ENCODE measurements at regions not wholly inside any gene's neighbourhood (a gene's known extent, or its start where the extent isn't known, plus 50 kb on each side); places are given as distances from the start of the nearest gene placed in this dataset.
"Not testable (repeated sequence)": the region's sequence is repeated elsewhere in the genome, so short reads cannot be mapped to it uniquely, and the experiment has no call there.

DNA sequence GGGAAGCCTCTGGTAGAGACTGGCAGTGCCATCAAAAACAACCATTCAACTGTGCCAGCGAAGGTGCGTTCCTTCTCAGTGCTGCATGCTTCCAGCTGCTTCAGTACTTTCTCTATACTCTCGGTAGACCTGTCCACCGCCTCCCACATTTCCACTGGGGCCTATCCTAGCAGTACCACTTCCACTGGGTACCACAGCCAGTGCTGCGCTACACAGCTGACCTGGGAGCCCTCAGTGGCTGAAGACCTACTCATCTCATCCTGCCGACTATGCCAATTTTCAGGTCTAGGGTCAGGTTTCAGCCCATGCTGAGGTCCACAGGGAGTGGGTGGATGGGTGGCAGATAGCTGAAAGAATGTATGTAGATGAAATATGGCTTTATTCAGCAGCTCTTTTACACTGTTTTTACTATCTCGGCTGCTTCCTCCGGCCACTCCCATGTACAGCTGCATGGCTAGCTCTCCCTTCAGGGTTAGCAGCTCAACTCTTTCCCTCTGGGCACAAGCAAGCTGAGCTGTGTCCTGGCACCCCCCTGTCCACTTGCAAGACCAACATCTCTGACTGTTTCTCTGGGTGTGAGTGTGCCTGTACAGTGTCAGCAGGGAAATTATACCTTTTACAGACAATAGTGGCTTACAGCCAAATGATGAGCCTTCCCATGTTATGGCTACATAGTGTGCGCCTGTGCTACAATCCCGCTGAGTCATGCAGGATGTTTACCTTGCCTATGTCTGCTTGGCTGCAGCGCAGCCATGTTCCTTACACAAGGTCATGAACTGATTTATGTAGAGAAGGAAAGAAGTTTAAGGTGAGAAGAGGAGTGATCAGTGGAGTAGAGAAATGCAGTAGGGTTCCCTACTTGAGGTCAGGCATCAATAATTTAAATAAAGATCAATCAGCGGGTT, 125.7 kb upstream of the DDHD1 start:
- H3K9me3 Mint-ChIP-seq, result peaks cover 13% of the 10 kb centered on the region
- H3K4me1 Mint-ChIP-seq, result no peaks in the 10 kb centered on the region
- POLR2A ChIA-PET, result no interaction called here
- CTCF ChIA-PET, result interaction anchor here (1.1 kb wide), 1 partner anchor 17 kb away, joined by 3 read pairs; no protein-coding TSS in a partner anchor
- no peaks in the 10 kb centered on the region for H3K27me3 Mint-ChIP-seq
- no peaks in the 10 kb centered on the region for H3K36me3 Mint-ChIP-seq (ENCODE audit: low read depth)
- no peak for DNase-seq
- H3K4me3 Mint-ChIP-seq, result no peak overlapping the region
- H3K27ac Mint-ChIP-seq, result no peak overlapping the region

DNA sequence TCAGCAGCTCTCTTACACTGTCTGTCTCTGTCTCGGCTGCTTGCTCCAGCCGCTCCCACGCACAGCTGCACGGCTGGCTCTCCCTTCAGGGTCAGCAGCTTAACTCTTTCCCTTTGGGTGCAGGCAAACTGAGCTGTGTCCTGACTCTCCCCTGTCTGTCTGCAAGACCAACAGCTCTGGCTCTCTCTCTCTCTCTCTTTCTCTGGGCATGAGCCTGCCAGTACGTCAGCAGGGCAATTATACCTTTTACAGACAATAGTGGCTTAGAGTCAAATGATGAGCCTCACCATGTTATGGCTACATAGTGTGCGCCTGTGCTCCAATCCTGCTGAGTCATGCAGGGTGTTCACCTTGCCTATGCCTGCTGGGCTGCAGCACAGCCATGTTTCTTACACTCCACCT, 120.5 kb upstream of the DDHD1 start:
- Mint-ChIP-seq H3K27ac (no peak overlapping the region), H3K36me3 (ENCODE audit: low read depth) (no peaks in the 10 kb centered on the region), H3K4me1 (no peaks in the 10 kb centered on the region), H3K27me3 (peaks cover 2% of the 10 kb centered on the region), H3K9me3 (peaks cover 4% of the 10 kb centered on the region), H3K4me3 (no peak overlapping the region)
- CTCF ChIA-PET, result no interaction called here
- no peak for DNase-seq
- POLR2A ChIA-PET, result no interaction called here

GRCh38 chr14:53265025-53265424, 111.9 kb upstream of the DDHD1 start:
- no peak overlapping the region for H3K4me3 Mint-ChIP-seq
- POLR2A ChIA-PET, result no interaction called here
- no peaks in the 10 kb centered on the region for H3K4me1 Mint-ChIP-seq
- H3K36me3 Mint-ChIP-seq (ENCODE audit: low read depth), result no peaks in the 10 kb centered on the region
- H3K27ac Mint-ChIP-seq, result no peak overlapping the region
- CTCF ChIA-PET, result no interaction called here
- H3K9me3 Mint-ChIP-seq, result peaks cover 15% of the 10 kb centered on the region
- H3K27me3 Mint-ChIP-seq, result peaks cover 4% of the 10 kb centered on the region
- DNase-seq, result no peak

GRCh38 chr14:53260928-53261327, 107.8 kb upstream of the DDHD1 start:
- peaks cover 2% of the 10 kb centered on the region for H3K27me3 Mint-ChIP-seq
- no peaks in the 10 kb centered on the region for H3K4me1 Mint-ChIP-seq
- no peak overlapping the region for H3K4me3 Mint-ChIP-seq
- H3K27ac Mint-ChIP-seq, result no peak overlapping the region
- ChIA-PET POLR2A (no interaction called here), CTCF (no interaction called here)
- H3K36me3 Mint-ChIP-seq (ENCODE audit: low read depth), result no peaks in the 10 kb centered on the region
- H3K9me3 Mint-ChIP-seq, result peaks cover 12% of the 10 kb centered on the region
- no peak for DNase-seq

DNA sequence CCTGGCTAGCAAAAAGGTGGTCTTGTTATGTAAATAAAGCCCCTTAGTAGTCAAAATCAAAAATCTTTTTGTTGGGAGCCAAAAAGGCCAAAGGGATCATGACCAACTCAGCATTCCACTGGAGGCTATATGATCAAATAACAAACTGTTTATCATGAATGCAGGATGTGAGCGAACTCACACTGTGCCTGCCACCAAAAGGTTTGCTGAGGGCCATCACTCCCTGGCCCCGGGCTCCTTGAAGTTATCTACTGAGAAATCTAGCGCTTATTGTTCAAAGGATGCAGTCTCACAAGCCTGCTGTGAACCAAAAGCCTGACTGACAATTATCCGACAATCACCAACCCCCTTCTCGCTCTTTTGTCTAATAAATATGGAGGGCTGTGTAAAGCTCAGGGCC, 107.2 kb upstream of the DDHD1 start:
- no peaks in the 10 kb centered on the region for H3K36me3 Mint-ChIP-seq (ENCODE audit: low read depth)
- ChIA-PET POLR2A (no interaction called here), CTCF (no interaction called here)
- no peak for DNase-seq
- peaks cover 2% of the 10 kb centered on the region for H3K27me3 Mint-ChIP-seq
- H3K4me3 Mint-ChIP-seq, result no peak overlapping the region
- H3K27ac Mint-ChIP-seq, result no peak overlapping the region
- no peaks in the 10 kb centered on the region for H3K4me1 Mint-ChIP-seq
- peaks cover 14% of the 10 kb centered on the region for H3K9me3 Mint-ChIP-seq

DNA sequence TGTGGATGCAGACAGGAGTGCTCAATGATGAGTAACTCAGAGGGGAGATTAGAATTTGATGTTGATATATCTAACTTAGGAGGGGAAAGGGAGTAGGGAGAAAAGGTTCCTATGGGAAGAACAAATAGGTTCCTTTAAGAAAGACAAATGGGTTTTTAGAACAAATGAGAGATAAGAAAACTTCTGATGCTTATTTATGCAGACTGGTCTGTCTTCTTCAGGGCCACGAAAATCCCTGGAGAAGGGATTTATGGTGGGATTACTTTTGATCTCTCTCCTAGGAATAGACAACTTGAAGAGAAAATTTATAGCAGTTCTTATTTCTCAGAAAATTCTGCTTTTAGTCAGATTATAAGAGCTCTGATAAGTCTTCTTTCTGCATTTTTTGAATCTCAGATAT, 99.0 kb upstream of the DDHD1 start:
- Mint-ChIP-seq H3K4me1 (no peaks in the 10 kb centered on the region), H3K36me3 (ENCODE audit: low read depth) (no peaks in the 10 kb centered on the region), H3K9me3 (peaks cover 4% of the 10 kb centered on the region), H3K27ac (no peak overlapping the region), H3K27me3 (peaks cover 1% of the 10 kb centered on the region), H3K4me3 (no peak overlapping the region)
- ChIA-PET POLR2A (no interaction called here), CTCF (no interaction called here)
- no peak for DNase-seq

DNA sequence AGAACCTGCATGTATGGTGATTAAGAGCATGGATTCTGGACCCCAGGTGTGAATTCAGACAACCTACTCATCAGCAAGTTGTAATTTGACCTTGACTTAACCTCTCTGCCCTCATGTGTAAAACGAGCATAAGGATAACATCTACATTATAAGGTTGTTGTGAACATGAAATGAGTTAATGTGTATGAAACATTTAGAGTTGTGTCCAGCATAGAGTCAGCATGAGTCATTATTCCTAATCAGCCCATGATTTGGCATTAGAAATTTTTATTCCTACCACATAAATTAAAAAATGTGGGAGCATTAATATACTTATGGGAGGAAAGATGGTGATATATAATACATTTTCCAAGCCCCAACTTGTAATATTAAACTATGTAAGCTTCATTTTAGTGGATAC, 95.9 kb upstream of the DDHD1 start:
- H3K27me3 Mint-ChIP-seq, result peaks cover 1% of the 10 kb centered on the region
- H3K4me3 Mint-ChIP-seq, result no peak overlapping the region
- no peak overlapping the region for H3K27ac Mint-ChIP-seq
- no peak for DNase-seq
- no peaks in the 10 kb centered on the region for H3K36me3 Mint-ChIP-seq (ENCODE audit: low read depth)
- no peaks in the 10 kb centered on the region for H3K9me3 Mint-ChIP-seq
- ChIA-PET POLR2A (no interaction called here), CTCF (no interaction called here)
- H3K4me1 Mint-ChIP-seq, result no peaks in the 10 kb centered on the region

- ChIA-PET POLR2A (no interaction called here), CTCF (no interaction called here)
- Mint-ChIP-seq H3K36me3 (ENCODE audit: low read depth) (peaks cover under 1% of the 10 kb centered on the region), H3K4me3 (no peak overlapping the region), H3K4me1 (no peaks in the 10 kb centered on the region), H3K27ac (no peak overlapping the region), H3K9me3 (peaks cover under 1% of the 10 kb centered on the region), H3K27me3 (peaks cover 1% of the 10 kb centered on the region)
- DNase-seq, result no peak
These were observed 94.7 kb upstream of the DDHD1 start for GRCh38 chr14:53247596-53248370.

DNA sequence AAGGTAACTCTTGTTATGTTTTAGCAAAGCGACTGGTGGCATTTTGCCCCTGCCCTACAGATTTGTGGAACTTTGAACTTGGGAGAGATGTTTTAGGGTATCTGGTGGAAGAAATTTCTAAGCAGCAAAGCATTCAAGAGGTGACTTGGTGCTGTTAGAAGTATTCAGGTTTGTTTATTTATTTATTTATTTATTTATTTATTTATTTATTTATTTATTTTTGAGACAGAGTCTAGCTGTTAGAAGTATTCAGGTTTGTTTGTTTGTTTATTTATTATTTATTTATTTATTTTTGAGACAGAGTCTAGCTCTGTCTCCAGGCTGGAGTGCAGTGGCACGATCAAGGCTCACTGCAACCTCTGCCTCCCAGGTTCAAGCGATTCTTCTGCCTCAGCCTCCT, 89.8 kb upstream of the DDHD1 start:
- H3K4me1 Mint-ChIP-seq; H3K27ac Mint-ChIP-seq; POLR2A ChIA-PET; H3K36me3 Mint-ChIP-seq (ENCODE audit: low read depth); H3K4me3 Mint-ChIP-seq; CTCF ChIA-PET; DNase-seq; H3K9me3 Mint-ChIP-seq; H3K27me3 Mint-ChIP-seq: not testable (repeated sequence)

- Mint-ChIP-seq H3K36me3 (ENCODE audit: low read depth) (no peaks in the 10 kb centered on the region), H3K27ac (no peak overlapping the region), H3K9me3 (peaks cover 6% of the 10 kb centered on the region), H3K4me3 (no peak overlapping the region), H3K27me3 (no peaks in the 10 kb centered on the region), H3K4me1 (no peaks in the 10 kb centered on the region)
- no peak for DNase-seq
- ChIA-PET POLR2A (no interaction called here), CTCF (no interaction called here)
These were observed 84.4 kb upstream of the DDHD1 start for GRCh38 chr14:53237488-53237887.

GRCh38 chr14:53236708-53237107, 83.6 kb upstream of the DDHD1 start:
- CTCF ChIA-PET, result interaction anchor here (0.6 kb wide), 1 partner anchor 42 kb away, joined by 3 read pairs; no protein-coding TSS in a partner anchor
- no peaks in the 10 kb centered on the region for H3K36me3 Mint-ChIP-seq (ENCODE audit: low read depth)
- H3K27me3 Mint-ChIP-seq, result no peaks in the 10 kb centered on the region
- no peaks in the 10 kb centered on the region for H3K4me1 Mint-ChIP-seq
- H3K4me3 Mint-ChIP-seq, result no peak overlapping the region
- no peaks in the 10 kb centered on the region for H3K9me3 Mint-ChIP-seq
- H3K27ac Mint-ChIP-seq, result no peak overlapping the region
- POLR2A ChIA-PET, result no interaction called here
- no peak for DNase-seq

DNA sequence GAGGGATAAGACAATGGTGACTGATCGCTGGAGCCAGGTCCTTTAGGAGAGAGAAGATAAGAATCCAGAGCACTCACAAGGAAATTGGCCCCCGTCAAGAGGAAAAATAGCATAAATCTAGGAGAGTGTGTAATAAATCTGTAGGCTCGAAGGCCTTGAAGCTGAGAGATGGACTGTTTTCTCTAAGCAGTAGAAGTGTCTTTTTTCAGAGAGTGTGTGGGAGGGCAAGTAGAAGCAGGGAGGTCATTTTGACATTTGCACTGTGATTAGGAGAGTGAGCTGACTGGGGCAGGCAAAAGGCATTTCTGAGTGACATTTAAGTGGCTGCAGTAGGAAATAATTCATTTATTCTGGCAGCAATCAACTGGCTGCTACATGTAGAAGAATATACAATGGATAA, 78.0 kb upstream of the DDHD1 start:
- peaks cover 10% of the 10 kb centered on the region for H3K9me3 Mint-ChIP-seq
- CTCF ChIA-PET, result interaction anchor here (1.5 kb wide), 1 partner anchor 13 kb away, joined by 4 read pairs; no protein-coding TSS in a partner anchor

GRCh38 chr14:53228966-53229365, 75.8 kb upstream of the DDHD1 start:
- H3K27me3 Mint-ChIP-seq, result no peaks in the 10 kb centered on the region
- POLR2A ChIA-PET, result no interaction called here

More for the DNA sequence above, 78.0 kb upstream of the DDHD1 start:
- Mint-ChIP-seq H3K4me1 (no peaks in the 10 kb centered on the region), H3K27me3 (no peaks in the 10 kb centered on the region), H3K27ac (no peak overlapping the region), H3K36me3 (ENCODE audit: low read depth) (peaks cover 2% of the 10 kb centered on the region), H3K4me3 (no peak overlapping the region)
- POLR2A ChIA-PET, result no interaction called here
- DNase-seq, result no peak

More at GRCh38 chr14:53228966-53229365, 75.8 kb upstream of the DDHD1 start:
- DNase-seq, result no peak
- Mint-ChIP-seq H3K4me3 (no peak overlapping the region), H3K9me3 (peaks cover 22% of the 10 kb centered on the region), H3K27ac (no peak overlapping the region), H3K4me1 (no peaks in the 10 kb centered on the region), H3K36me3 (ENCODE audit: low read depth) (peaks cover 4% of the 10 kb centered on the region)
- CTCF ChIA-PET, result no interaction called here
